OCI-LY7 (cell line): ENCODE measurements at regions not wholly inside any gene's neighbourhood (a gene's known extent, or its start where the extent isn't known, plus 50 kb on each side); places are given as distances from the start of the nearest gene placed in this dataset.
"Not testable (repeated sequence)": the region's sequence is repeated elsewhere in the genome, so short reads cannot be mapped to it uniquely, and the experiment has no call there.

Experiments used
- BruUV-seq: library from RNA; stranded (reverse); fragments of 400-500 nt; replicated peaks from 2 replicates; lab custom pipeline; 2021; lab: Mats Ljungman, UMichigan
- CTCF ChIA-PET: fragments of 300-600 bp; sonication (Branson Sonifier 250); formaldehyde crosslinking; loops from one replicate; lab custom pipeline; 2022; ENCODE audit warnings: antibody characterized with exemption; ENCODE audit not compliant: unreplicated experiment; lab: Charles Lee
- POLR2A ChIA-PET: fragments of 300-600 bp; sonication (Branson Sonifier 250); formaldehyde crosslinking; loops from one replicate; lab custom pipeline; 2022; ENCODE audit warnings: antibody characterized with exemption; lab: Charles Lee
- DNase-seq: peaks from one replicate; pipeline ENCODE4 v3.0.0-alpha.2; 2015; ENCODE audit warnings: low spot score
- H2AFZ ChIP-seq: fragments of 200-600 bp; sonication (generic), shearing (Covaris generic); 2 replicates; pipeline ENCODE4 v1.6.1; 2014; ENCODE audit warnings: mild to moderate bottlenecking, antibody characterized with exemption, low read length, moderate library complexity
- H3K27ac ChIP-seq: fragments of 200-600 bp; sonication (generic); 2 replicates; pipeline ENCODE4 v1.5.1; 2014; ENCODE audit warnings: mixed run types, low read depth, mild to moderate bottlenecking, moderate library complexity, low read length, inconsistent platforms; ENCODE audit not compliant: poor library complexity, severe bottlenecking
- H3K36me3 ChIP-seq: fragments of 200-600 bp; sonication (generic); 2 replicates; pipeline ENCODE4 v1.6.1; 2014; ENCODE audit warnings: mild to moderate bottlenecking, antibody characterized with exemption, low read length, moderate library complexity, mixed read lengths; ENCODE audit not compliant: insufficient read depth
- H3K4me1 ChIP-seq: fragments of 200-600 bp; sonication (generic); 2 replicates; pipeline ENCODE4 v1.5.1; 2014; ENCODE audit warnings: mild to moderate bottlenecking, low read length; ENCODE audit not compliant: insufficient read depth, poor library complexity, severe bottlenecking
- H3K4me2 ChIP-seq: fragments of 200-600 bp; sonication (generic); 2 replicates; pipeline ENCODE4 v1.6.1; 2014; ENCODE audit warnings: mild to moderate bottlenecking, low read length
- H3K4me3 ChIP-seq: fragments of 200-600 bp; sonication (generic); 2 replicates; pipeline ENCODE4 v1.5.1; 2014; ENCODE audit warnings: mild to moderate bottlenecking, low read depth, low read length; ENCODE audit not compliant: poor library complexity, severe bottlenecking
- H3K79me2 ChIP-seq: fragments of 200-600 bp; sonication (generic); 2 replicates; pipeline ENCODE4 v1.6.1; 2016; ENCODE audit warnings: low read depth, mild to moderate bottlenecking, low read length, moderate library complexity, mixed read lengths; ENCODE audit not compliant: insufficient read depth
- H3K9me2 ChIP-seq: fragments of 200-600 bp; sonication (generic); 2 replicates; pipeline ENCODE4 v1.6.1; 2016; ENCODE audit warnings: mild to moderate bottlenecking, low read length, mixed read lengths; ENCODE audit not compliant: insufficient read depth
- H3K9me3 ChIP-seq: fragments of 200-600 bp; sonication (generic); 2 replicates; pipeline ENCODE4 v1.6.1; 2014; ENCODE audit warnings: mild to moderate bottlenecking, mixed run types, low read length, mixed read lengths
- H4K20me1 ChIP-seq: fragments of 200-600 bp; sonication (generic); 2 replicates; pipeline ENCODE4 v1.6.1; 2014; ENCODE audit warnings: mild to moderate bottlenecking, antibody characterized with exemption, low read length, moderate library complexity, mixed read lengths; ENCODE audit not compliant: insufficient read depth
- EZH2phosphoT487 ChIP-seq: fragments of 200-600 bp; sonication (generic); IDR thresholded peaks from 2 replicates; pipeline ENCODE4 v1.6.1; 2018; ENCODE audit warnings: low read depth, borderline replicate concordance, mild to moderate bottlenecking, mixed run types, antibody characterized with exemption, low read length, moderate library complexity, mixed read lengths
- intact Hi-C: fragments of 100-400 bp; cut with micrococcal nuclease; formaldehyde crosslinking; loops from one replicate; pipeline ENCODE4 v1.10.0; 2022; ENCODE audit not compliant: unreplicated experiment
- TF ChIP-seq, protein P1 (sequence below): fragments of 200-600 bp; sonication (generic); conservative IDR thresholded peaks from 2 replicates; pipeline ENCODE4 v1.5.1; 2014; ENCODE audit warnings: mild to moderate bottlenecking, antibody characterized with exemption, low read length, moderate library complexity, mixed read lengths

DNA sequence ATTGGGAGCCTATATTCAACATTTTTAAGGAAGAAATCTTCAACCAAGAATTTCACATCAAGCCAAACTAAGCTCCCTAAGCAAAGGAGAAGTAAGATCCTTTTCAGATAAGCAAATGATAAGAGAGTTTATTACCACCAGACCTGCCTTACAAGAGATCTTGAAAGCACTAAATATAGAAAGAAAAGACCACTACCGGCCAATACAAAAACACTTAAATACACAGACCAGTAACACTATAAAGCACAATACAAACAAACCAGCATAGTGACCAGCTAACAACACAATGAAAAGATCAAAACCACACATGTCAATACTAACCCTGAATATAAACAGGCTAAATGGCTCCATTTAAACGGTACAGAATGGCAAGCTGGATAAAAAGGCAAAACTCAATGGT lies 165.4 kb downstream of the MRPL39 start:
- CTCF ChIA-PET = no interaction called here
- TF ChIP-seq, protein P1, sequence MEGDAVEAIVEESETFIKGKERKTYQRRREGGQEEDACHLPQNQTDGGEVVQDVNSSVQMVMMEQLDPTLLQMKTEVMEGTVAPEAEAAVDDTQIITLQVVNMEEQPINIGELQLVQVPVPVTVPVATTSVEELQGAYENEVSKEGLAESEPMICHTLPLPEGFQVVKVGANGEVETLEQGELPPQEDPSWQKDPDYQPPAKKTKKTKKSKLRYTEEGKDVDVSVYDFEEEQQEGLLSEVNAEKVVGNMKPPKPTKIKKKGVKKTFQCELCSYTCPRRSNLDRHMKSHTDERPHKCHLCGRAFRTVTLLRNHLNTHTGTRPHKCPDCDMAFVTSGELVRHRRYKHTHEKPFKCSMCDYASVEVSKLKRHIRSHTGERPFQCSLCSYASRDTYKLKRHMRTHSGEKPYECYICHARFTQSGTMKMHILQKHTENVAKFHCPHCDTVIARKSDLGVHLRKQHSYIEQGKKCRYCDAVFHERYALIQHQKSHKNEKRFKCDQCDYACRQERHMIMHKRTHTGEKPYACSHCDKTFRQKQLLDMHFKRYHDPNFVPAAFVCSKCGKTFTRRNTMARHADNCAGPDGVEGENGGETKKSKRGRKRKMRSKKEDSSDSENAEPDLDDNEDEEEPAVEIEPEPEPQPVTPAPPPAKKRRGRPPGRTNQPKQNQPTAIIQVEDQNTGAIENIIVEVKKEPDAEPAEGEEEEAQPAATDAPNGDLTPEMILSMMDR = no peak
- no peak for TF ChIP-seq EZH2phosphoT487
- DNase-seq = no peak
- POLR2A ChIA-PET = no interaction called here
- H3K4me3 ChIP-seq = no peak overlapping the region
- H3K27ac ChIP-seq = no peak overlapping the region
- no peaks in the 10 kb centered on the region for H3K79me2 ChIP-seq
- no peaks in the 10 kb centered on the region for H4K20me1 ChIP-seq
- H3K4me1 ChIP-seq = no peaks in the 10 kb centered on the region
- H3K9me3 ChIP-seq = no peaks in the 10 kb centered on the region
- no peak overlapping the region for H3K4me2 ChIP-seq
- H3K36me3 ChIP-seq = no peaks in the 10 kb centered on the region
- H3K9me2 ChIP-seq = no peaks in the 10 kb centered on the region
- intact Hi-C loops = no loop called here
- H2AFZ ChIP-seq = no peak overlapping the region
- BruUV-seq = no TSS peak

DNA sequence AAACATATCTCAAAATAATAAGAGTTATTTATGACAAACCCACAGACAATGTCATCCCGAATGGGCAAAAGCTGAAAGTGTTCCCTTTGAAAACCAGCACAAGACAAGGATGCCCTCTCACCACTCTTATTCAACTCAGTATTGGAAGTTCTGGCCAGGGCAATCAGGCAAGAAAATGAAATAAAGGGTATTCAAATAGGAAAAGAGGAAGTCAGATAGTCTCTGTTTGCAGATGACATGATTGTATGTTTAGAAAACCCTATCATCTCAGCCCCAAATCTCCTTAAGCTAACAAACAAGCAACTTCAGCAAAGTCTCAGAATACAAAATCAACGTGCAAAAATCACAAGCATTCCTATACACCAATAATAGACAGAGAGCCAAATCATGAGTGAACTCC lies 169.8 kb downstream of the MRPL39 start:
- H4K20me1 ChIP-seq, DNase-seq, H3K9me2 ChIP-seq, H3K9me3 ChIP-seq, H3K4me2 ChIP-seq, POLR2A ChIA-PET, BruUV-seq, CTCF ChIA-PET, H3K36me3 ChIP-seq, intact Hi-C loops, H3K27ac ChIP-seq, H3K4me1 ChIP-seq, H2AFZ ChIP-seq, H3K4me3 ChIP-seq, H3K79me2 ChIP-seq: not testable (repeated sequence)

DNA sequence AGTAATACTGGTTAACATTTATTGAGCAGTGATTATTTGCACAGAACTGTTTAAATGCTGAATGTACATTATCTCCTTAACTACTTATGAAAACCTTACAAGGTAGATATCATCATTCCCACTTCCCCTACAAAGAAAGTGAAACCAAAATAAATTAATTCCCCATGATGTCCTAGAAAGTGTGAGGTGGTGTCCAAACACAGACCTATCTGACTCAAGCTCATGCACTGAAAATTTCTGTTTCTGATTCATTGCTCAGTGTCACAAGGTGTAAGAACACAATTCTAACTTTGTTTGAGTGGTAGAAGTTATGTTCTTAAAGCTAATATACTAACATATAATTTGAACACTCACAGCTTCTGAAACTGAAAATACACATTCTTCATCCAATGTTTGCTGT lies 178.7 kb downstream of the MRPL39 start:
- no TSS peak for BruUV-seq
- H2AFZ ChIP-seq = no peak overlapping the region
- TF ChIP-seq, protein P1 = no peak
- TF ChIP-seq EZH2phosphoT487 = no peak
- H3K27ac ChIP-seq = no peak overlapping the region
- H3K9me3 ChIP-seq = no peaks in the 10 kb centered on the region; the same call in 1 of the 2 replicates
- H3K36me3 ChIP-seq = no peaks in the 10 kb centered on the region
- H4K20me1 ChIP-seq = no peaks in the 10 kb centered on the region
- peaks cover 17% of the 10 kb centered on the region for H3K4me1 ChIP-seq
- intact Hi-C loops = loop anchor here (10.0 kb wide), 1 partner anchor 286 kb away; no protein-coding TSS in a partner anchor
- POLR2A ChIA-PET = no interaction called here
- no peak for DNase-seq
- H3K4me2 ChIP-seq = no peak overlapping the region
- no peaks in the 10 kb centered on the region for H3K9me2 ChIP-seq
- H3K4me3 ChIP-seq = no peak overlapping the region
- no peaks in the 10 kb centered on the region for H3K79me2 ChIP-seq
- CTCF ChIA-PET = no interaction called here
